Activated T-helper 9 cell treated with anti-CD3 and anti-CD28 coated beads, Interleukin-2, amount 50 U/mL, for 16 hours (primary cell): ENCODE measurements at regions not wholly inside any gene's neighbourhood (a gene's known extent, or its start where the extent isn't known, plus 50 kb on each side); places are given as distances from the start of the nearest gene placed in this dataset.

Source experiments
- DNase-seq: peaks from one replicate; pipeline ENCODE4 v3.0.0-alpha.2; 2020; ENCODE audit warnings: low read depth

DNA sequence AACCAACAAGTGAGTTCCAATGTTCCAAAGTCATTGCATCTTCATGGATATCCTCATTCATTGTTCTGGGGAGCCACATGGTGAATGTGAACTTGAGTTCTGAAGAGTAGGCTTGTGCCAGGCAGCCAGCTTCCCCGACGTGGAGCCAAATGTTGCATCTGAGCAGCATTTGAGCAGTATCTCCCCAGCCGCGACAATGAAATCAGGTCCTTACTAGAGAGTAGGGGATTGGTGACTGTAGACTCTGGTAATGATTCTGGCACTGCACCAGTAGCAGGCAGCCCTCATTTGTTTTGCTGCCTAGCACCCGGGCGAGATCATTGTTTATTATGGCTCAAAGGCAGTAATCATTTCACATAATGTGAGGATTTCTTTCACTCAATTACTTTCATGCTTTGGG, 451.4 kb upstream of the C9orf72 start:
- DNase-seq, result no peak

DNA sequence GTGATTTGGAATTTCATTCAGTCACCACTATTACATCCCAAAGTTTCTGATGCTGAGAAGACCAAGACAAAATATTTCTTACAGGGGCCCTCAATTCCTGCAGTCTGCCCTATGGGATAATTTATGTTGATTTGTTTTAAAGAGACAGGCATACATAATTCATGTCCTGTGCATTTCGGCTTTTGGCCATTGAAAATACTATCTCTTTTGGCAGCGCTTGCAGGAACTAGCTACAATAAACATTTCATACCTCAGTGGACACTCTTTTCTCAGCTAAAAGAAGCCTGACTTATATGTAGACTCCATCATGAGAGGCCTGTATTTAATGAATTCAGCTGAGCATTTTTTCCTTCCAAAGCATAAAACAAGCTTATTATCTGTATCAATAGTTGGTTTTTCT, 451.9 kb upstream of the C9orf72 start:
- no peak for DNase-seq

DNA sequence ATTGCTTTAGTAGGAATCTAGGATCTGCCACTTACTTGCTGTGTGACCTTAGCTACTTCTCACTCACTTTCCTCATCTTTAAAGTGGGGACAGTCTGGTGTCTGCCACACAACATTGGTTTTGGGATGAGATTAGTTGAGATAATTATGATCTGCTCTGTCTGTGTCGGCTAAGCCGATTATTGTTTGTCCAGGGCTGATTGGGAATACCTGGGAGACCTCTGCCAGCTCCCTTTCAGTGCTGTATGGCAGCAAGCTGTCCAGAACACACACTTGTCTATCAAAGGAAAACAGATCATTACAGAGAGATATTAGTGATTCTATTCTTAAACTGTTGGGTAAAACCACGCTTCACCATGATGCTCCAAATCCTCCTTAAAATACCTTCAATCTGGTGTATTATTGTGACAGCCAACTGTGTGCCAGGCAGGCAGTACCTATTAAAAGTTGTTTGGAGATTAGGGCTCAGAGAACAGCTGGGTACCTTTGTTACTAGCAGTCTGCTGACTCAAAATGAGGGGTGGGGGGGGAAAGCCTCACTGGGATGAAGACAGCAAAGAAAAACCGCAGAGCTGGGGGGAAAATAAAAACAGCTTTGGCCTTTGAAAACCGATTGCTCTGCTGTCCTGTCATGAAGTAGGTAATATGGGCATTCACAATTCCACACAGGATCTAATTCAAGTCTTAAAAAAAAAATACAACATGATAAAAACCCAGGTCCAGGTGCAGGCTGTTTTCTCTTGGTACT, 458.4 kb upstream of the C9orf72 start:
- no peak for DNase-seq

DNA sequence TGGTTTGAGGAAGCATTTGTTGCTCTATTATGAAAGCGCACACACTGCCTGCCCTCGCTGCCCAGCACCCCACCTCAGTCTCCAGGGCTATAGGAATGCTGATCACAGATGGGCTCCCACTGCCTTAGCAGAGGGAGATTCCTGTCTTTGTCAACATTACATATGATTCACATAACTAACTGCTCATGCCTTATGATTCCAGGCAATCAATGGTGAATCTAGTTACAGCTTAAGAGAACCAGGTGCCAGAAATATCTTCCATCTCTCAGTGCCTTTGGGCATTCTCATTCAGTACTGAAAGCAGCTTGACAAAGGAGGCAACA, 458.9 kb upstream of the C9orf72 start:
- DNase-seq, result no peak

DNA sequence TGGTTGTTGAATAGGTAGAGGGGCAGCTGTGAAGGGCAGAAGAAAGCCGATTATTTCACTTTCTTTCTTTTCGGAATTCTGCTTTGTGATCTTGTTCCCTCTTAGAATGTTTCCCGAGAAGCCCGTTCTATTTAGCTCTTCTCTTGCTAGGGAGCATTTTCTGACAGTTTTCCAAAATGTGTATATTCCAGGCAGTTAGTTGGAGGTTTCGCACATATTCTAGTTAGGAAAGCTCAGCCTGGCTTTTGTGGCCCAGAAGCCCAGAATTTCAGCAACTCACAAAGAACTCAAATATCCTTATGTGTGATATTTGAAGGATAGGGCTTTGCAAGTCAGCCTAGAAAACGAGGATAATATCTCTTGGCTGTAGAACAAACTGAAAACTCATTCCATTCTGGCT, 461.0 kb upstream of the C9orf72 start:
- no peak for DNase-seq

DNA sequence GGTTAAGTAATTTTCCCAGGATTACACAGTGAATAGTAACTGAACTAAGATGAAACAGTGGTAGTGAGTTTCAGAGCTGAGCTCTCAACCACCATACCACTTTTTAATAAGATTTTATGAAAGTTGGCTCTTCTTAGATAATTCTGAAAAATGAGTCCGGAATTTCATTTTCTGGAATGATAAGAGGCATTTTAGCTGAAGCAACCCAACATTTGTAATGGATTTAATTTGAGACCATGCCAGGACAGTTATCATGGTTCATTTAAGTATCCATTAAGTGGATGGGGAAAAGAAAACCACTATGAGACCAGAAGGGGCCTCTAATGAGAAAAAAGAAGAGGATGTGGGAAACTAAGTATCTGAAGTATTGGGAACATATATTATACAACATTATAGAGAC, 464.7 kb upstream of the C9orf72 start:
- no peak for DNase-seq

DNA sequence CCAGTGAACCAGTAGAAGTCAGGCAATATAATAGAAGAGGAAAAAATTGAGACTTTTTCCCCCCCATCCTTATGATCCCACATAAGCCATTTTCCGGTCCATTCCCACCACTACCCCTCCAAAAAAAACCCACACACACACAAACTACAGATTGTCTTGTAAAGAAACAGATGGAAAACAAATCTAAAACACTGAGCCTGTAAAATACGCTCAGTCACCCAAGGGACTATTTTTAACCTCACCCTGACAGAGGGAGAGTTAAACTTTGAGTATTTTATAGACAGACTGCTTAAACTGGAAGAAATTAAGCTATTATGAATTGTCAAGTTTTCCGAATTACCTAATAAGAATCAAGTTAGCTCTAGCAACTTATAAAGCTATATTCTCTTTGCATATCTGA, 471.8 kb upstream of the C9orf72 start:
- DNase-seq, result no peak

DNA sequence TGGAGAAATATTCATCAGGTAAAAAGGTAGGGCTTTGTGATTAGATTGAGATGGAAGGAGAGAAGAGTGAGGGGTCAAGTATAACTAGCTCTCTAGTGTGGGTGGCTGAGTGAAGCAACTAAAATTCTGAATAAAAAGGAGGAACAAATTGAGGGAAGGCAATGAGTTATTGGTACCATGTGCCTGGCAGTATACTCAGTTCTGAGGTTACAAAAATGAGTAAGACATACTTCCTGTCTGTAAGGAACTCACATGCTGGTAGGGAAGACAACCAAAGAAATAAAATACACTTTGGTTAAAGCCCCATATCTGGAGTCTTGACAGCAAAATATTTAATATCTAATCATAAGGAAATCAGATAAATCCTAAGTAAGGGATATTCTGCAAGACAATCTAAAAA, 476.8 kb upstream of the C9orf72 start:
- no peak for DNase-seq

DNA sequence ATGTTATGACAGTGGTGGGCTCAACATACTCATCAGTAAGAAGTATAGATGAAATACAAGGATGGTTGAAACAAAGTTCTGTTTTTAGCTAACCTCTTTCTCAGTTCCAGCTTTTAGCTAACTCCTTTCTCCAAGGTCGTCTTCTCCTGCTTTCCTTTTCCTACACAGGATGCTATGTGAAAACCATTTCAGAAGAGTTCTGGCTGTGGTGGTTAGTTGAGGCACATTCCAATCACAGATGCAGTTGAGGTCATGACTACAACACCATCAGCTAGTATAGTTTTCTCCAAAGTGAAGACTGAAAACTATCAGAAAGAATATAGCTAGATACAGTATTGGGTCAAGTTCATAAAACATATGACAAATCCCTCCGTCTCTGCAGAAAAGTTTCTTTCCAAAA, 477.7 kb upstream of the C9orf72 start:
- DNase-seq, result no peak

DNA sequence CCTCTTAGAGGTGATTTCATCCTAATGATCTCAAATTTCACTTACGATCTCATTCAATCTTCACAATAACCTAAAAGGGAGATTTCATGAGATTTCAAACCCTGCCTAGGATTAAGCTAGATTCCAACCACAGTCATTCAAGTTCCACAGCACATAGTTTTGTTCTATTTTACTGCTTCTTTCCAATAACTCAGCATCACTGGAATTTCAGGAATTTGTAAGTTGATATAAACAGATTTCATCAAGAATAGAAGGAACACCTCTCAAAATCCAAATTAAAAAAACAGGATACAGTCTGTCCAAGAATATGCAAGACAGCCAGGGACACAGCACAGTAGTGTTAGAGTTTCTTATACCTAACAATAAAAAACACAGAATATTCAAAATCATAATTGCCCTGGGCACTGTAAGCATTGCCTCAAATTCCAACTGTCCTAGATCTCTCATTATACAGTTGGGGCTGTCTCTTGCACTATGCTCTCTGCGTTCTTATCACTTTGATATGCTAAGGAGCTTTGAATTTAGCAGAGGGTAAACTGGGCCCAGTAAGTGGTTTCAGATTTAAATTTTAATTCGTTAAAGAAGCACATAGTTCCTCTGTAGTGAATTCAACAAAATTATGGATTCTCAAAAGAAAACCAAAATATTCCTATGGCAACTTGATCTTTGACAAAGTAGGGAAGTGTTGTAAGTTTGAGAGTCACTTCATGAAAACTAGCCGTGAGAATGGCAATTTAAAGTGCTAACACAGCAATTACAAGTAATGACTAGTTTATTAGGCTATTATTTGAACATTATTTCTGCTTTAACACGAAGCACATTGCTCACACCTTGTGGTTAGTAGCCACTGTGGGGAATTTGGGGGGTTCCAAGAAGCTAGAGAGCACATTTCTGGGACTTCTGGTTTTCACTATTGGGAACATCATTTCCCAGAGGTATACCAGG, 478.6 kb upstream of the C9orf72 start:
- no peak for DNase-seq

DNA sequence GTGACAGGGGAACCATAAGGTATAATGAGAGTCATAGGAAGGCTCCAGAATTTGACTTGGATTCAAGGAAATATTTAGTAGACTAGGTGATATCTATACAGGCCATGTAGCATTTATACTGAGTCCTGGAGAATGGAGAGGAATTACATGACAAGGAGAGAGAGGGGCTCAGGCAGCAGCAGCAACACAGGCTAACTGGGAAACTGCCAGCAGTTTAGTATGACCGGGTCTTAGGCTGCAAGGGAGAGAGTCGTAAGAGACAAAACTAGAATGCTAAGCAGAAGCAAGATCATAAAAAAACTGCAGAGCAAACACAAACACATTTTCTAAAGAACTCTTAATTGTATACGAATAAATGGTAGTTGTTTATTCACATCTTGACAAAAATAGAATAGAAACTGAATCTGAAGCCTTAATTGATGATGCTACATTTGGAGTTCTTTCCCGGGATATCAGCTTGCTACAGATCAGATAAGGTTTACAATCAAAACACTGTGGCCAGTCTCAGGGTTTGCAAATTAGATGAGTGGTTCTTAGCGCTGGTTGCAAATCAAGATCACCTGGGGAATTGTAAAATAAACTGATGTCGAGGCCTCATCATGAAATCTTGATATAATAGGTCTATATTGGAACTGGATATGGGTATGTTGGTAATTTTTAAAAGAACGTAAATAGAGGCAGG, 480.0 kb upstream of the C9orf72 start:
- no peak for DNase-seq

DNA sequence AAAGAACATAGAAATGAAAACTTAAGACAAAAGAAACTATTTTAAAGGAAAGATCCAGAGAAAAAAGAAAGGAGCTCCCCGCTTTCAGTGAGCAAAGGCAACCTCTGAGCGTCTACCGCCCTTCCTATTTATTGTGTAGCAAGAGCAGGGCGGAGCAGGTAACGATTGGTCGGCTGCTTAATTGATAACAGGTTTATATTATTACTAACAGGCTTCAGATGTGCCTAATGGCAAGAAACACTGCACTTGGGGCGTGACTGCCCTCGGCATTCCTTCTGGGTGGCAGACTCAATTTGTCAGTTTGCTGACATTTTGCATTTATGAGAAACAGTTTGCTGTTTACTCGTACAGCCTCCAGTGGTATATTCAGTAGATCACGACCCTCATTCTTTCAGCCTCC, 482.7 kb upstream of the C9orf72 start:
- DNase-seq, result no peak

DNA sequence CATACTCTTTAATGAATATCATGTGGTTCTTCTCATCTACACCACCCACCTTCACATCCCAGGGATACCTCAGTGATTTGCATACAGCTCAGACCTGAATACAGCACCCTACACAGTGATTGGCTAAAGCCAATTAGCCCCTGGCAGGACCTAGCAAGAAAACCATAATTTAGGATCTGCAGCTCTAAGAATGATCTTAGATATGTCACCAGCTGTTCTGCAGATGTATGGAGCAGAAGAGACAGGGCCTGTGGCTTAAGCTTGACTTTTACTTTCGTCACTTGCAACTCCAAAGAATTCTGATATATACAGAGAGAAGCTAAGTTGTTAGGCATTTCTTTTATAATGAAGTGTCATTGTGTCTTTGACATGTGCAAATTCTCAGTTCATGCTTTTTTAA, 483.2 kb upstream of the C9orf72 start:
- DNase-seq, result no peak

DNA sequence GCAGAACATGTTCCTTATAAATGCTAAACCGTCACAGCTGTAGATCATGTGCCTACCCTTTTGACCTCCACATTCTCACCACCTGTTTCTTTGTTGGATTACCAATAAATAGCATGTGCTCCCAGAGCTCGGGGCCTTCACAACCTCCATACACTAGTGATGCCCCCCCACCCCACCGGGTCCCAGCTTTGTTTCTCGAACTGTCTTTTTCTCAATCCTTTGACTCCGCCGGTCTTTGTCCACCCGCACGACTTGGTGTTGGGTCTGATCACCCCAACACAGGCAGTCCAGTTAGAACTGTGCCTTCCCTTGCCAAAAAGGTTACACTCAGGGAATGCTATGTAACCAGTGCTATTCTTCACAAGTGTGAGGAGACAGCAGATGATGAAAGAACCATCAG, 485.9 kb upstream of the C9orf72 start:
- no peak for DNase-seq

DNA sequence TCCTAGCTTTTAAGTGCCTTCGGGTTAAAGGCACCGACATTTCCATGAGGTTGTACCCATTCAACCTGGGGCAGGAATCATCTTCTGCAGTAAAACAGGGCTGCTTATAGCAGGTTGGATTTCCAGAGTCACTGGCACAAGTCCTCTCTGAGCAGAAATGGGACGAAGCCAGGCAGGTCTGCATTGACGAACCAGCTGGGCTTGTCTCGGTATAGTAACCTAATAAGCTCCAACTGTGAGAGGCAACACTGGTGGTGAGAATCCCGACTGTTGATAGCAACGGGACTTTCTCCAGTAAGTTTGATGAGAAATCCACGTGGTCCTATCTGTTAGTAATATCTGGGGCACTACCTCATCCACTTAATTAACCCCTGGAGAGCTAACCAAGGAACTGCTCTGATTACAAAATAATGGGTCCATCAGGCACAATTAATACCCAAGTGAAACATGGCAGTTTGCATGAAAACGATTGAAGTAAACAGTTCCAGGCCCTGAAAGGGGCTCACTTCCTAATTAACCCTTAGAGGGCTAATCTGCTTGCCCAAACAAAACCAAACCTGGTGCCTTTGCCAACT, 491.0 kb upstream of the C9orf72 start:
- DNase-seq, result no peak

DNA sequence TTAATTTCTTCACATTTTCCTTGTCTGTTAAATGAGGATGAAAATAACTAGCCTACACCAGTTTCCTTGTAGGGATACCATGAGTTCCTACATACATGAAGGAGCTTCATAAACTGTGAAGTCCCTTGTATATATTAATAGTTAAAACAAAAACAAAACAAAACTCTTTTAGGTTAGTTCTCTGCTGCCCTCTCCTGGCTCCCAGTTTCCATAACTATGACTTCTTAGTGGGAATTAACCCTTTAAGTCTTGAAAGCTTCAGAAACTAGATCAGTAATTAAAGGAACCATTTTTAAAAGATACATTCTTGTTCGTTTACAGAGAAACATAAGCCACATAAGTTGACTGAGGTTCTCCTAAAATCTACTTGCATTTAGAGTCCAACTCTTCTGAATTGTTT, 500.0 kb upstream of the C9orf72 start:
- no peak for DNase-seq

DNA sequence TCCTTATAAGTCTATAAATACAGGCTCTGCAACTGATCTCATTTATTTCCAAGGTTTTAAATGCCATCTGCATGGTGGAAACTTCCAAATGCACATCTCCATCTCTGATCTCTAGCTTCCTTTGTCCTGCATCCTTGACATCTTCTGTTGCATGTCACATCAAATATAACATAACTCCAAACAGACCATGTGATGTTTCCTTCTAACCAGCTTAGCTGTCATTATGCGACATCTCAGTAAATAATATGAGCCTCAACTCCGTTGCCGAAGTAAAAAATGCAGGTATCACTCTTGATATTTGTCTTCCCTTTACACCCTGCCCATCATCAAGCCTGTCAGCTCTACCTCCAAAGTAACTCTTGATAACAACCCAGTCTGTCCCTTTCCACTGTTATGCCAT, 506.4 kb upstream of the C9orf72 start:
- no peak for DNase-seq

DNA sequence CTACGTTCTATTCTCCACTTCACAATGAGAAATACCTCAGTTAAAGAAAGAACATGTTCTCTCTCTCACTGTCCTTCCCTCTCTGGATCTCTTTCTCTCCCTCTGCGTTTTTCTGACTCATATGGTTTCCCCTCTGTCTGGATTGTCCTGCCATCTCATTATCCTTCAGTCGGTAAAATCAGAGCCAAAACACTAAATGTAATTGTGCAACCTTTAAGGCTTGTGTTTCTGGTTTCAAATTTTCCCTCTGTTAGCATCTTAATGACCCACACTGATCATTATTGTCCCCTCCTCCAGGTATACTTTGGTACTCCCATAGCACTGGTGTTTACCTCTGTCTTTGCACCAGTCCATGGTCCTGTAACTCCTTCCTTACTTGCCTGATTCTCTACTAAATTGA, 509.4 kb upstream of the C9orf72 start:
- no peak for DNase-seq

DNA sequence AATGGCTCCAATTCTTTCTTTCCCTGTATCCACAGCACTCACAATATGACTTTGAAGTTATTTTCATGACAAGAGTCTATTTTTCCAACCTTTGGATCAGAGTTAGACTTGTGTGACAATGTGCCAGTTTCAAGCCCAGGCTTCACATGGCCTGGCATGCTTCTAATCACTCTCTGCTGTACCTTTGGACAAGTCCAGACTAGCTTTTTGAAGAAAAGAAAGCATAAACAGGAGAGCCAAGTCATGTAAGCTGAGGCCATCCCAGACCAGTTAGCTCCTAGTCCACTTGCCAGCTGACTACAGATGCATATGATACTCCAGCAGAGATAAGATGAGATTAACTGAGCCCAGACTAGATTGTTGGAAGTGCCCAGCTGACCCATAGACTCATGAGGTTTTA, 513.6 kb upstream of the C9orf72 start:
- no peak for DNase-seq

DNA sequence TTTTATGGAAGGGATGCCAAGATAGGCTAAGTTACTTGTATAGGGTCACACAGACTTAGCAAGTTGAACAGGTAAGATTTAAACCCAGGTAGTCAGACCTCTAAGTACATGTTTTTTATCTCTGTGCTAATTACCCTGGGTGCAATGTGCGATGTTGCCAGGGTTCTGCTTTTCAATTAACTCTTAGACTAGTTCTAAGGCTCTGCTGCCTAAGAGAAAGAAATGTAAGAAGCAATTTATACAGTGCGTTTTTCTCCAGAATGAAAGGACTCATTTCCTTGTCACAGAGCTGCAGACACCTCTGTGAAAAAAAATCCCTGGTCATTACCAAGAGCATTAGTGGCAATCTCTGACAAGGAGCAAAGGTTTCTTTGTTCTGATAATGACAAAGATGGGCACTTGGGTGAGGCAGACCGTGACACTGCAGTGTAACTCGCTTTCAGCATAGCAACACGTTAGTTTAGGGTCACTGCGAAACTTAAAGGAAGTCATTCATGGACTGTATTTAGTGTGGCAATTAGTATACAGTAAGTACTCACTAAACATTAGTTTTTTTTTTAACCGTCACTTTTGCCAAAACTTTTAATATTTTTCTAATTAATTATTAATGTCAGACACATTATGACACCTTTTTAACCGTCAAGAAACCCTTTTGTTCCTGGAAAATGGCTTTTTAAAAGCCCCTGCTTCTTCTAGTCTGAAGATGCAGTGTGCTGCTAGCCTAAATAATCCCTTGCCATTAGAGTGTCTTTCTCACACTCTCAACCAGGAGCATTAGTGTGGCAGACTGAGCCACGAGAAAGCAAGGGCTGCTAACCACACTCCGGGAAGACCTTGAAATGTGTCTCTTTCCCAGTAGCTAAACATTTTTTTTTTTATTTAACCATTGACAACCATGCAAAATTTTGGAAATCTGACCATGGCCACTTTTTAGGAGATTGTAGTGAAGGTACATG, 520.0 kb upstream of the C9orf72 start:
- no peak for DNase-seq

DNA sequence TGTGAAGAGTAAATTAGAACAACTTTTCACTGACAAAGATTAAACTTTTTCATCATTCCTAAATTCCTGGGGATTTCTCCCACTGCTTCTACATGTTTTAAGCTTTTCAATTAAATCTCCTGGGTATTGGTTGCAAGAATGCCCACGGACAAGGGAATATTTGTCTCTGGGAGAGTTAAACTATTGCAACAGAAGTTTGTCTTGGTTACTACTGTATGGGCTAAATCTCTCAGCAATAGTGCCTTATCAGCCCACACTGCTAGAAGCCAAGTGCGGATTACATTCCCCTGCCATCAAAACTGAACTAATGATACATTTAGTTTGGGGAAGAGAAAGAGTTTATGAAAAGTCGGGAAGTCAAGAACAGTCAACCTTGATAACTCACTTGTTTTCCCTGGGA, 528.2 kb upstream of the C9orf72 start:
- no peak for DNase-seq

DNA sequence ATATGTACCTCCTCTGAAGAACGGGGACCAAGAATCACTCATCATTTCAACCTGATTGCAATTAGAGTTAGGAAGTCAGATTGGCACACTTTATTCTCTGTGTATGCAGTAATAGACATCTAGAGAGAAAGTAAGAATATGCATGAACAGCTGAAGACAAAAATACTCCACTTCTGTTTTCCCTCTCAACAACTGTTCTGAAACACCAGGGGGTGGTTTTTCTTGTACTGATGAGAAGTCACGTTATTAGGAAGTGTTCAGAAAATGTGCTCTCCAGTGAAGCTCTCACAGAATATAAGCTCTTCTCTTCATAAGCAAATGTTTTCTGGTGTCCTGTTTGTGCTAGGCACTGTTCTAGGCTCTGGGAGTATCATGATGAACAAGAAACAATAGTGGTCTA, 531.7 kb upstream of the C9orf72 start:
- no peak for DNase-seq
